Left renal cortex interstitium (tissue), 4 donors: ENCODE measurements at regions not wholly inside any gene's neighbourhood (a gene's known extent, or its start where the extent isn't known, plus 50 kb on each side); places are given as distances from the start of the nearest gene placed in this dataset.
"Not testable (repeated sequence)": the region's sequence is repeated elsewhere in the genome, so short reads cannot be mapped to it uniquely, and the experiment has no call there.

Experiments used
- DNase-seq, 4 donors: peaks; one replicate each; pipeline ENCODE4 v3.0.0-alpha.2; 2013; ENCODE audit warnings: low read depth in 4 of 4, low spot score in 2 of 4, missing footprints in 1 of 4

DNA sequence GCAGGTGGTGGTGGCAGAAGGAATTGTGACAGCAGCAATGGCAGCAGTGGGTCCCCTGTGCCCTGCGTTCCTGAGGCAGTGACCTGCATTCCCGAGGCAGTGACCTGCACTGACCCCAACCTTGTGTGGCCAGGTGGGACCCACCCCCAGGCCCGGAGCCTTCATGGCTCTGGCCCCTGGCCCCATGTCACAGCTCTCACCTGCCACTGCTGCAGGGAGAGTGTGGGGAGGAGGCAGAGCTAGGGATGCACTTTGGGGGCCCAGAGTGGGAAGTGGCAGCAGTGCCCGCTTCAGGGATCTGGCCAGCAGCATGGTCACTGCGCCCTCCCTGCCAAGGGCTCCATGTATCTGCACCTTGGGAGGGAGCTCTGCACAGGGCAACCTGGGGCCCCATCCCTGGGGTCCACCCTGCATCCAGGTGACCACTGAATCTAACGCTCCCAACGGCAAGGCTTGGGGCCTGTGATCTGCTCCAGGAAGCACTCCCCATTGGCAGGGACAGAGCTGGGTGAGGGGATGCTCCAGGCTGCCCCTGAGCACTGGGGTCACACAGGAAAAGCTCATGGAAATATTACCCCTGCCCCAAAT, 618.6 kb downstream of the RWDD3 start:
- DNase-seq, result no peak

DNA sequence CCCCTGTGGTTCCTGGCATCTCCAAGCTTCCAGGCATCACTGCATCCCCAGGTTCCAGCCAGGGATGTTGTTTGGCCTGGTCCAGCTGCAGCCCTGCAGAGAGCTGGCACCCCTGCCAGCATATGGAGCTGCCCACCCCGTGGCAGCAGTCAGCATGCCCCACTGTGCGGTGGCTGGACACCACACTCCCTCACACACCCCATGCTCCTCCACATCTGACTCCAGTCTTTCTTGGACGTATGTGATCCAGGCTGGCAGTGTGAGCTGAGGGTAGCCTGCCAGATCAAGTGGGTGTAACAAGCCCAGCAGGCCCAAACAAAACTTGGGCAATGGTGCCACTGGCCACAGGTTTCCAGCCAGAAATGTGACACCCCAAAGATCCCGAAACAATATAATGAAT, 620.4 kb downstream of the RWDD3 start:
- DNase-seq, result no peak

DNA sequence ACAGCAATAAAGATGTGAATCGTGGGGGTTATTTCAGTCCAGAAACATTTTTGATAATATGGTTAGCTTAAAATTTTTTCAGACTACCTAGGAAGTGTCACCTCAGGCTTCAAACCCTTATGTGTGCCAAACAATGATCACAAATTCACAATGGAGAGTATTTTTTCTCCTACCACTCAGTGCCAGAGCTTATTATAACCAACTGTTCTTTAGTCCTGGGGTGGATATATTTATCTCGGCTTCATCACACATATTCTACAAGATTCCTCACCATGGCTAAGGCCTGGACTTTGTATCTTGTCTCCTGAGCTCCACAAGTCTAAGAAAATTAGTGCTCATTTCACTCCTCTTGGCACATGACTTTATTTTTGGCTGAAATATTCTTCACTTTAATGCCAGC, 629.1 kb downstream of the RWDD3 start:
- no peak for DNase-seq

DNA sequence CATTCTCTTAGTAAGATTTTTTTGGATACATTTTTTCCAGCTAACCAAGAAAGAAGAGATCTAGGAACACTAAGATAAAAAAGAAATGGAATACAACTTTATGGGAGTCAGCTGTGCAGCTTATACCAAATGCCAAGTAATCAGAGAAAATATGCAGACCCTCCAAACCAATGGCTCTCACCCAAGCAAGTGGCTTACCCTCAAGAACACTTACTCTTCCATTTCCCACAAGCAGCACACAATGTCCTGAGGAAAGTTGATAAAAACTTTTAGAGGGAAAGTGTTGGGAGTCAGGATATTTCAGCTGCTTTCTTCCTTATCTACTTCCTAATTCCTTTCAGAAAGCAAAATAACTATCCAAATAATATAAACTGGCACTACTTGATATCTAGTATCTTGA, 631.8 kb downstream of the RWDD3 start:
- DNase-seq, result no peak

DNA sequence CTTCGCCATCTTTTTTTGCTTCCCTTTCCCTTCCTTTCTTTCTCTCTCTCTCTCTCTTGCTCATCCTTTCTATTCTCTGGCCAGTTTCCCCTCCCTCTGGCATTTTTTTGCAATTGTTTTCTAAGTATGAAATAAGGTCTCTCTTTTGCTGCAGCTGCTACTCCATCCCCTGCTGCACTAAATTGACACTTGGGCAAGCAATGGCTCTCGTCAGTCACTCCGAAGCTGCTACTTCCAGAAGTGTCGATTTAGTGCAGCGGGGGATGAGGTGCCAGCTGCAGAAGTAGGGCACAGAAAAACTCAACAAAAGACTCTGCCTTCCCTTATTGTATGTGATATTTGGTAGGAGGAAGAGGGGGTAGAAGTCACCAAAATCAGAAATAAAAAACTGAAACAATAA, 642.3 kb downstream of the RWDD3 start:
- no peak for DNase-seq

DNA sequence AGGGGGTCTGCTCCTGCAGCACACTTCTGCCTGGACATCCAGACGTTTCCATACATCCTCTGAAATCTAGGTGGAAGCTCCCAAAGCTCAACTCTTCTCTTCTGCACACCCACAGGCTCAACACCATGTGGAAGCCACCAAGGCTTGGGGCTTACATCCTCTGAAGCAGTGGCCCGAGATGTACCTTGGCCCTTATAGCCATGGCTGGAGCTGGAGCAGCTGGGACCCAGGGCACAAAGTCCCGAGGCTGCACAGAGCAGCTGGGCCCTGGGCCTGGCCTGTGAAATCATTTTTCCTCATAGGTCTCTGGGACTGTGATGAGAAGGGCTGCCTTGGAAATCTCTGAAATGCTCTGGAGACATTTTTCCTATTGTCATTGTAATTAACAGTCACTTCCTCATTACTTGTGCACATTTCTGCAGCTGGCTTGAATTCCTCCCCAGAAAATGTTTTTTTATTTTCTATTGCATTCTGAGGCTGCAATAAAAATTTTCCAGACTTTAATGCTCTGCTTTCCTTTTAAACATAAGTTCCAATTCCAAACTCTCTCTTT, 645.6 kb downstream of the RWDD3 start:
- DNase-seq, result no peak

DNA sequence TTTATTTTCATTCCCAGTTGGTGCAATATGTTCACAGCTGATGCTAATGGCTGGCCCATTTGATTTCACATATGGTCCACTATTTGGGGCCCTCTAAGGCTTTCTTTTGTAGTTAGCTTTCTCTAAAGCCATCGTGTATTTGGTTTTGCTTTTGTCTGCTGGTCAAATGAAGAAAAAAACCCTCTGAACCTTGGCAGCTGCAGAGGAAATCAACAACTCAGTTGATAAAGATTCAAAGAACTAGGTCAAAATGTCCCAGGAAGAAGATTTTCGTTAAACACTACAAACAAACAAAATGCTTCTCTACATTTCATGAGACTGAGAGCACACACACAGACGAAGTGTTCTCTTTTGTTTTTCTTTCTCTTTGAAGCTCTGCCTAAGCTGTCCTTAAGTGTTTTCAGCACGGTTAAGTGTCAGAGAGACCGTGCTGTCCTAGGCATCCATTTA, 655.0 kb downstream of the RWDD3 start:
- no peak for DNase-seq

DNA sequence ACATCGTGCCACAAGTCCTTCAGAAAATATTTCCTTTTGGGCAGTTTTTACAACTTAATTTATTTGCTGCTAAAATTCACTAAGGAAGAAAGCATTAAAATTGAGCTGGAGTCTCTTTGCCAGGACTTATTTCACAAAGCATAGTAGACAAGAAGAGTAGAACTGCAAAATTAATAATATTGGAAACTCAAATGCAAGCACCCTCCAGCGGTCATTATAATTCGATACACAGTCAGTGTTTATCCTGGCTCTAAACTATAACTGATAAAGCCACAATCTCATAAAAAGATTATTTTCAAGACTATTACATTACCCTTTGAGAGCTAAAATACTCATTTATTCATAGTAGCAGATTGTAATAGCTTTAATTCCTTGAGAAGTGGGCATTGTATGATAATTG, 655.4 kb downstream of the RWDD3 start:
- DNase-seq, result no peak

DNA sequence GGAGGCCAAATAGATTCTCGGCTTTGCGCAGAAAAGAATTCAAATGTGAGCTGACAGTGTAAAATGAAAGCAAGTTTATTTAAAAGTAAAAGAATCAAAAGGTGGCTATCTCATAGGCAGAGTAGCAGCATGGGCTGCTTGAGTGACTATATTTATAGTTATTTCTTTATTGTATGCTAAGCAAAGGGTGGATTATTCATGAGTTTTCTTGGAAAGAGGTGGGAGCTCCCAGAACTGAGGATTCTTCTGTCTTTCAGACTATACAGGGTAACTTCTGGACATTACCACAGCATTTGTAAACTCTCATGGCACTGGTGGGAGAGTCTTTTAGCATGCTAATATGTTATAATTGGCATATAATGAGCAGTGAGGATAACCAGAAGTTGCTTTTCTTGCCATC, 659.9 kb downstream of the RWDD3 start:
- no peak for DNase-seq

DNA sequence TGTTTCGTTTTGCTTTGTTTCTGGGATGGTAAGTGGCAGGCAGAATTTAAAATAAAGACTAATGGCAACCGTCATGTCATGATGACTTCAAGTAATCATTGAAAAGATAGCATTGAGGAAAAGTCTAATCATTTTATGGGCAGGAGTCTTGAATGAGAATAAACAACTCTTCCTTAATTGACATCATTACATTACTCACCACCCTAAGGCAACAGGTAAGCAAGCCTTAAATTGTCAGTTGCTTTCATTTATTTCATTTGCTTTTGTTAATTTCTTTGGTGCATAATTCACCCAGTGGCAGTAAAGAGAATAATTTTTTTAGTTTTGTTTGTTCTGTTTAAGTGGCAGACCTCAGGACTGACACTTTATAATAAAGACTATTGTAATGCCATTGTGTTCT, 669.0 kb downstream of the RWDD3 start:
- DNase-seq, result no peak

DNA sequence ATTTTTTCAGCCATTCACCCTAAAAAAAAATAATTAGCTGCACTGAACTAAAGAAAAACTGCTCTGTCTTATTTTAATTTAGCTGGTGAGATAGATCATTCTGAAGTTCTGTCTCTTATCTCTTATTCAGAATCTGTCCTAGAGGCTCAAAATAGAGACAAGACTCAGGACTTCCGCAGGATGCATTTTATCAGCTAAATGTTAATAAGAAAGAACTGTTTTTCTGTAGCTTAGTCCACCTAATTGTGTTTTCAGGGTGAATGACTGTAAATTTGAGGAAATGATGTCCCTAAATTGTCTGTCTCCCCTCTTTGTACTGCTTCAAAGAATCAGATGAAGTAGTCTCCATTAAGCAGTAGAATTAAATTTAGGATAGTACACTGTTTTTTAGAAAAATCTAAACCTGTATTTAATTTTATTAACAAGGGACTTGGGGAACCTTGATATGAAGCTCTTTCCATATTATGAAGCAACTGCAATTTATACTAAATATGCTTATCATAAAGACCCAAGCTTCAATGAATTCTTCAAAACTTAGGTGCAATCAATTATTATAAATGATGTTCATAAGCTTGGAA, 671.9 kb downstream of the RWDD3 start:
- DNase-seq, result no peak

DNA sequence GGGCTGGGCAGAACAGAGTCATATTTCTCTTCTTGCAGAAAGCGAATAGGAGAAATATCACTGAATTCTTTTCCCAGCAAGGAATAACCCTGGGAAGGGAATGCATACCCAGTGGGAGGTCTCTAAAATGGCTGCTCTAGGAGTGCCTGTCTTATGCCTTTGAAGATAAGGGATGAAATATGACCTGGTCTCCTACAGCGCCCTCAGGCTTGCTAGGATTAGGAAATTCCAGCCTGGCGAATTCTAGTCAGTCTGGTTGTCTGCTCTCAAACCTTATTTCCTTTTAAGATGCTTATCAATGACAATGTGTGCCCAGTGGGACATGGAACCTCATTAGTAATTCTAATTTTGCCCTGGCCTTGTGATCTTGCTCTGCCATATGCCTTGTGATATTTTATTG, 677.7 kb downstream of the RWDD3 start:
- DNase-seq, result not testable (repeated sequence)

DNA sequence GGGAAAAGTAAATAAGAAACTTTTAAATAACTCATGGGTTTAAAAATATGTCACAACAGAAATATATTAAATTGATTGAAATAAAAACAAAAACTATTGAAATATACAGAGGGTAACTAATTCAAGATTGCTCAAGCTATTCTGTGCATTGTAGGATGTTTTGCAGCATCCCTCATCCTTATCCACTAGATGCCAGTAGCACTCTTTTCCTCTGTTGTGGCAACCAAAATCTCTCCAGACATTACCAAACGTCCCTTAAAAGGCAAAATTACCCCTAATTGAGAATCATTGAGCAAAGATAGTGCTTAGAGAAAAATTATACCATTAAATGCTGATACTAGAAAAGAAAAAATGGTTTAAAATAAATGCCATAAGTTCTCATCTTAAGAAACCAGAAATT, 682.6 kb downstream of the RWDD3 start:
- no peak for DNase-seq

DNA sequence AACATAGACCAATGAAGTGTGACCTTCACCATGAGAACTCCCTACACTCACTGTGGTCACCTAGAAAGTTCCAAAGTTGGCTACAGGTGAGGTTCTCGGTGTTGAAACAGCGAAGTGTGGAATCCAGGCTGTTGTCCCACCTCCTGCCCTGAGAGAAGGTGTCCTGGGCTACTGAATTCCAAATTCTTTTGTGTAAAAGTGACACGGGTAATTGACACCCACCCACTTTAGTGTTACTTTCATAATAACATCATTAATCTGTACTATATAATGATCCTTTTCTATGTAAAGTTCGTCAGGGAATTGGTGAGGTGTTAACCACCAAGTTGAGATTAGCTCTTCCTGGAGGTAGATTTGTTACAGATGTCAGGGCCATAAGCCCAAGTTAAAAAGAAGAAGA, 690.7 kb downstream of the RWDD3 start:
- DNase-seq, result no peak

DNA sequence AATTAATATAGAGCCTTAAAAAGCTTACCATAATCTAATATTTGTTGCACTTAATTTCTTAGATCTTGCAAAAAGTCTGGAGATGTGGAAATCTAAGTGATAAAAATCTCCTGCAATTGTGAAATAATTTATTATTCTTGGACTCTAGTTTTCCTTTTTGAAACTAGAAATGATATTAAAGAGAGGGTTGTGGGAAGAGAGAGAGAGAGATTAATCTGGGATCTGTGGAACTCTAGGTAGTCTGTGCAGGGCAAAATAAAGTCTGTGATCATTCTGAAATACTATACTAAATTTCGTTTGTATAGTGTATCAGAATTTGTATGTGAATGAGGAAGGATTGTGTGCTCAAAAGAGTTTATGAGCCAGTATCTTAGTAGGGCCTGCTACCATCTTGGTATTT, 692.3 kb downstream of the RWDD3 start:
- no peak for DNase-seq

DNA sequence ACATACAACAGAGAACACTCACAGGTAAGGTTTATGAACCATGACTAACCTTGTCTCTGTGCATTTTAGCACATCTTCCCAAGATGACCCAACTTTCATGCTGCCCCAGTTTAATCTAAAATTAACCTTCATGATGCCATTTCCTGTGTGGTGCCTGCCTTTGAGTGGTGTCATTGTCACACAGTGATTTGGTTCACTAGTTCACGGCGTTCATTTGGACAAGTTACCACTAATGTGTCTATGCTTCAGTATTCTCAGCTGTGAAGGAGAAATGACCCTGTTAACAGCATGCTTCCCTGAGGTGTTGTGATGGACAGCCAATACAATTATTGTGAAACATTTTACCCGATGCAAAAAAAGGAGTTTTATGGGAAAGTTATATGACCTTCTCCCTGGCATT, 693.1 kb downstream of the RWDD3 start:
- DNase-seq, result no peak

DNA sequence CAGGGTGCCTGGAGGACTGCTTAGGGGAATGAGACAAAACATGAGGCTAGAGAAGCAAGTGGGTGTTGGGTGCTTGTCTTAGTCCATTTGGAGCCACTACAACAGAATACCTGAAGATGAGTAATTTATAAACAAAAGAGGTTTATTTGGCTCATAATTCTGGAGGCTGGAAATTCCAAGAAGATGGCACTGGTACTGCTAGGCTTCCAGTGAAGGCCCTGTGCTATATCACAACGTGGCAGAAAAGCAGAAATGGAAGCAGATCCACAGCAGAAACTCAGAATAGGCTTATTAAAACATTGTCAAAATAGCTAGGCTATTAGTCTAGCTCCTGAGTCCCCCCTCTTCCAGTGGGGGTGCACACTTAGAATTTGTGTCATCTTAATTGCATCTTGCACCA, 701.7 kb downstream of the RWDD3 start:
- no peak for DNase-seq

DNA sequence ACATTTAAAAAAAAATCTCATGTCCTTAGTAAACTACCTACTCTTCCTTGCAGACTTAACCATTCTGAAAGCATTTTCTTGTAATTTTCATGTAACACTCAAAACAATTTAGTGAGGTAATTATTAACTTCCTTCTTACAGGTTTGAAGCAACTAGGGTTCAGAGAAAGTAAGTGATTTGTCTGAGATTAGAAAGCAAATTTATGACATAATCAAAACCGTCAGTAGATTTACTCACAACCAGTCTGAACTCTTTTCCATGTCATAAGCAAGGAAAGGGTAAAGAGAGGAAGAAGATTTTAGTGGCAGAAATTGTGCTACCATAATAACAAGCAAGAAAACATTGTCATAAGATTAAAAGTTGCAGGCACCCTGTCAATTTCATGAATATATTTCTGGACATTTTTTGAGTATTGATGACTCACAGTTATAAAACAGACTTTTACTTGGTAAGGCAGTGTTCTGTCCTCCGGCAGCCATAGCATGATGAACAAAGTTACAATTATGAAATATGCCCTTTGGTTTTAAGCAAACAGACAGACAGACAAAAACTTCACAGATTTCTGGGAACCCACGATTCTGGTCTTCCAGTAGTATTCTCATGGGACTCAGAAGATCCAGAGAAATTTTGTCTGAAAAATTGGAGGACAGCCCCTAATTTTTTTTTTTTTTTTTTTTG, 707.2 kb downstream of the RWDD3 start:
- no peak for DNase-seq

DNA sequence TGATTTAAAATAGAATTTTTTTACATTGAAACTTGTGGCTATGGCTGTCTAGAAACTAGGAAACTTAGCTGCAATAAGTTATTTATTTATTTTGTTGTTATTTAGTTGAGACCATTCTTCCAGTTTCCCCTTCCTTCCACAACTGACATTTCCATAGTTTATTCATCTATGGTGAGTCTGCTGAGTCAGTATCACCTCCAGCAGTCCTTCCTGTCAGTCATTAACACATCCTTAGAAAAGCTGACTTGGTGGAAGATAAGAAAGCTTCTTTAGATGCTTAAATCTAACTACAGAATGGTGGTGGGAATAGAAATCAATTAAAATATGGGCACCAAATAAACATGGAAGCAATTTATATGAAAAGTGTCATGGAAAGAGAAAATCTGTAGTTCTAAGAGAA, 714.0 kb downstream of the RWDD3 start:
- DNase-seq, result no peak

DNA sequence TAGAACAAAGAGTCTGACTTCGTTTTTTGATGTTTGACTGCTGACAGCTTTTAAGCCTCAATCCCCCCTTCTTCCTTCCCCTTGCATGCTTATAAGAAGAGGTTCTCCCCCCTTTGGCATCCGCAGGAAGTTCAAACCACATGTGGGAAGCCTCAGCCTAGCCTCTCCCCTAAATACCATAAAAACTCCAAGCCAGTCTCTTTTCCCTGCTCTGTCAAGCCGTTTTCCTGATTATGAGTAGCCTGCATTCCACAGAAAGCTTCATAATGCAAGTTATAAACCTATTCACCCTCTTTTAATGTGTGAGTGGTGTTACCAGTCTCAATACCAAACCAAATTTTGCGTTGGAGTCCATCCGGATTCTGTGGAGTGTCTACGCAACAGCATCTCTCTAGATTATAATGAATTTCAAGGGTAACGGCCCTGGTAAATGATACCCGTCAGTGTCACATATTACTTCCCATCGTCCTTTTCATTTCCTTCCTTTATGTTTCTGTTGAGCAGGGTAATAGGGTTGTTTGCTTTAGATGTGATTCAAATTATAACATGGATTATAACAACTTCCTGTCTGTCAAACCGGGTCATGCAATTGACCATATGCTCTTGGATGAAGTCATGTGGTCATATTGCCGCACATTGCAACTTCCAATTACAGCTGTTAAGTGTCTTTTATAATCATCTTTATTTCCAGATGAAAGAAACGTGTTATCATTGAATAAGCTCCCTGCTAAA, 717.5 kb downstream of the RWDD3 start:
- peak; percentile 23 to 65 (median 44) for DNase-seq

DNA sequence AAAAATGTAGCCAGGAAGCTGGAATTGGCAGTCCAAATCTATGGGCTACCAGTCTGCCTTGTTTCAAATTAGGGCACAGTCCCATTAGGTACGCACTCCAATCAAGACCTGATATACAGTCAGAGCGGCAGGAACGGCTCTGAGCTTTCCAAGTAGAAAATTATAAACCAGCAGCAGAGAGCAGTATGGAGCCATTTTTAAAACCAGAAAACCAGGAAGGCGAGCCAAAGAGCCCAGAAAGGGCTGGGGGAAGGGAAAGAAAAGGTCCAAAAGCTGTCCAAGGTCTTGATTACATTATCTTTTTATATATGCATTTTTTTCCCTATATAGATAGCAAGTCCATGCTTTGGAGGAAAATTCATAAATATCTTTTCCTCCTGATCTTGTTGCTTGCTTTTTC, 719.0 kb downstream of the RWDD3 start:
- peak in 1 of 4 donors; percentile 16 for DNase-seq
